ENCODE measurements at regions not wholly inside any gene's neighbourhood (a gene's known extent, or its start where the extent isn't known, plus 50 kb on each side); places are given as distances from the start of the nearest gene placed in this dataset.

- DNase-seq (ENCODE audit: low spot score): no peak
These were observed 228.9 kb downstream of the RBM43 start for GRCh38 chr2:151032741-151033191.

- DNase-seq (ENCODE audit: low spot score): no peak
These were observed 230.9 kb downstream of the RBM43 start for GRCh38 chr2:151030663-151031230.

- DNase-seq (ENCODE audit: low spot score): no peak
These were observed 232.1 kb downstream of the RBM43 start for GRCh38 chr2:151029406-151030157.

- DNase-seq (ENCODE audit: low spot score): no peak
These were observed 232.9 kb downstream of the RBM43 start for GRCh38 chr2:151028691-151029176.

- DNase-seq (ENCODE audit: low spot score): no peak
These were observed 234.5 kb downstream of the RBM43 start for GRCh38 chr2:151027151-151027550.

GRCh38 chr2:151025816-151026215 lies 235.8 kb downstream of the RBM43 start:
- no peak for DNase-seq (ENCODE audit: low spot score)

GRCh38 chr2:151024696-151025251 lies 236.9 kb downstream of the RBM43 start:
- no peak for DNase-seq (ENCODE audit: low spot score)

- DNase-seq (ENCODE audit: low spot score): no peak
These were observed 239.8 kb downstream of the RBM43 start for GRCh38 chr2:151021747-151022452.

GRCh38 chr2:151020411-151020810 lies 241.3 kb downstream of the RBM43 start:
- no peak for DNase-seq (ENCODE audit: low spot score)

- no peak for DNase-seq (ENCODE audit: low spot score)
These were observed 252.1 kb downstream of the RBM43 start for GRCh38 chr2:151009437-151010175.

GRCh38 chr2:151007365-151007764 lies 254.3 kb downstream of the RBM43 start:
- no peak for DNase-seq (ENCODE audit: low spot score)

GRCh38 chr2:151002959-151003600 lies 258.6 kb downstream of the RBM43 start:
- DNase-seq (ENCODE audit: low spot score): no peak

GRCh38 chr2:150997702-150998440 lies 263.8 kb downstream of the RBM43 start:
- DNase-seq (ENCODE audit: low spot score): no peak

- DNase-seq (ENCODE audit: low spot score): no peak
These were observed 264.6 kb downstream of the RBM43 start for GRCh38 chr2:150997066-150997465.

GRCh38 chr2:150994076-150994475 lies 267.6 kb downstream of the RBM43 start:
- no peak for DNase-seq (ENCODE audit: low spot score)

- DNase-seq (ENCODE audit: low spot score): no peak
These were observed 271.7 kb downstream of the RBM43 start for GRCh38 chr2:150989969-150990368.

GRCh38 chr2:150985741-150986140 lies 275.9 kb downstream of the RBM43 start:
- no peak for DNase-seq (ENCODE audit: low spot score)

GRCh38 chr2:150983314-150983897 lies 278.3 kb downstream of the RBM43 start:
- DNase-seq (ENCODE audit: low spot score): no peak

GRCh38 chr2:150981826-150982225 lies 279.8 kb downstream of the RBM43 start:
- DNase-seq (ENCODE audit: low spot score): no peak

- no peak for DNase-seq (ENCODE audit: low spot score)
These were observed 283.6 kb downstream of the RBM43 start for GRCh38 chr2:150978053-150978452.

Data from LoVo (cell line).